AG08395 (cell line): ENCODE measurements at regions not wholly inside any gene's neighbourhood (a gene's known extent, or its start where the extent isn't known, plus 50 kb on each side); places are given as distances from the start of the nearest gene placed in this dataset.

Experiments
- DNase-seq: peaks from one replicate; pipeline ENCODE4 v3.0.0; 2012; ENCODE audit warnings: mixed read lengths, low spot score

GRCh38 chr6:97586344-97586743, 303.3 kb upstream of the MMS22L start:
- DNase-seq, result peak; percentile 61

GRCh38 chr6:97591955-97592354, 308.9 kb upstream of the MMS22L start:
- DNase-seq, result no peak

GRCh38 chr6:97594844-97595243, 311.8 kb upstream of the MMS22L start:
- peak; percentile 74 for DNase-seq

- DNase-seq, result no peak
Observed at GRCh38 chr6:97621111-97621510, 338.1 kb upstream of the MMS22L start.

- peak; percentile 29 for DNase-seq
Observed at GRCh38 chr6:97626671-97627441, 343.8 kb upstream of the MMS22L start.

- DNase-seq, result no peak
Observed at GRCh38 chr6:97629180-97629579, 346.2 kb upstream of the MMS22L start.

- DNase-seq, result peak; percentile 20
Observed at GRCh38 chr6:97630604-97631003, 347.6 kb upstream of the MMS22L start.

- peak; percentile 1 for DNase-seq
Observed at GRCh38 chr6:97632341-97632740, 349.3 kb upstream of the MMS22L start.

GRCh38 chr6:97639702-97640101, 356.7 kb upstream of the MMS22L start:
- no peak for DNase-seq

GRCh38 chr6:97644353-97644752, 361.3 kb upstream of the MMS22L start:
- DNase-seq, result no peak

- DNase-seq, result no peak
Observed at GRCh38 chr6:97645757-97646156, 362.7 kb upstream of the MMS22L start.

GRCh38 chr6:97653076-97653475, 370.1 kb upstream of the MMS22L start:
- DNase-seq, result no peak

- no peak for DNase-seq
Observed at GRCh38 chr6:97653517-97653916, 370.5 kb upstream of the MMS22L start.

- DNase-seq, result no peak
Observed at GRCh38 chr6:97654674-97655073, 371.7 kb upstream of the MMS22L start.

GRCh38 chr6:97656236-97656635, 373.2 kb upstream of the MMS22L start:
- no peak for DNase-seq

GRCh38 chr6:97656706-97657350, 373.8 kb upstream of the MMS22L start:
- DNase-seq, result no peak

- no peak for DNase-seq
Observed at GRCh38 chr6:97658090-97658489, 375.1 kb upstream of the MMS22L start.

- DNase-seq, result no peak
Observed at GRCh38 chr6:97663252-97663651, 380.2 kb upstream of the MMS22L start.

GRCh38 chr6:97665446-97665845, 382.4 kb upstream of the MMS22L start:
- no peak for DNase-seq

- DNase-seq, result no peak
Observed at GRCh38 chr6:97666889-97667288, 383.9 kb upstream of the MMS22L start.

- DNase-seq, result no peak
Observed at GRCh38 chr6:97668716-97669115, 385.7 kb upstream of the MMS22L start.

- DNase-seq, result peak; percentile 23
Observed at GRCh38 chr6:97669191-97670031, 386.4 kb upstream of the MMS22L start.

GRCh38 chr6:97674802-97675201, 391.8 kb upstream of the MMS22L start:
- peak; percentile 70 for DNase-seq
